Stomach smooth muscle (tissue), 2 donors: ENCODE measurements at regions not wholly inside any gene's neighbourhood (a gene's known extent, or its start where the extent isn't known, plus 50 kb on each side); places are given as distances from the start of the nearest gene placed in this dataset.

ENCODE experiments used
- H3K27ac ChIP-seq: one replicate; pipeline ENCODE4 v1.7.0; 2013; ENCODE audit warnings: mild to moderate bottlenecking, low read length, inconsistent platforms
- H3K27me3 ChIP-seq, 2 donors: one replicate each; pipeline ENCODE4 v1.7.0; 2013; ENCODE audit warnings: low read length in 2 of 2; ENCODE audit not compliant: insufficient read depth in 2 of 2, control insufficient read depth in 1 of 2
- H3K36me3 ChIP-seq, 2 donors: one replicate each; pipeline ENCODE4 v1.7.0; 2013; ENCODE audit warnings: low read length in 2 of 2; ENCODE audit not compliant: control insufficient read depth in 2 of 2, insufficient read depth in 2 of 2
- H3K4me1 ChIP-seq: one replicate; pipeline ENCODE4 v1.7.0; 2013; ENCODE audit warnings: low read length; ENCODE audit not compliant: control insufficient read depth, insufficient read depth
- H3K4me3 ChIP-seq, 2 donors: one replicate each; pipeline ENCODE4 v1.7.0; 2013; ENCODE audit warnings: low read length in 2 of 2
- H3K9ac ChIP-seq, 2 donors: one replicate each; pipeline ENCODE4 v1.7.0; 2013; ENCODE audit warnings: low read length in 2 of 2, mild to moderate bottlenecking in 1 of 2
- H3K9me3 ChIP-seq, 2 donors: one replicate each; pipeline ENCODE4 v1.7.0; 2013; ENCODE audit warnings: low read length in 2 of 2; ENCODE audit not compliant: control insufficient read depth in 2 of 2
- donor health status: healthy.
- donor health status: Pancreatic carcinoma.

DNA sequence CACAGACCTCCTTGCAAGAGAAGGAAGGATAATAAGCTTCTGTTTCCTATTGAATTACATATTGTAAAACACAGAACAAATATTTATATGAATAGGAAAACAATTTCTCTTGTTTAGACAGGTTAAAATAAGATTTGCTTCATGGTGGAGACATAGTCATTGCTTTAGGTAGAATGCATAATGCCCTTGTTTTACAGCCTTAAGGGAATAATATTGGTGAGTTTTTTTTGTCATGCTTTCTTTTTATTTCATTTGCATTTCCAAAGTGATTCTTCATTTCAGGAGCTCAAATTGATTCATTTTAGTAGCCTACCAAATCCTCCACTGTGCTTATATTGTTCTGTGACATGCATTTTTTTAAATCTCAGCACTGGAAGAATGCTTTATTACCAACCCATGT lies 690.7 kb downstream of the OLFM4 start:
- H3K4me3 ChIP-seq: no peak overlapping the region
- no peaks in the 10 kb centered on the region for H3K9me3 ChIP-seq
- H3K27me3 ChIP-seq: no peaks in the 10 kb centered on the region
- H3K4me1 ChIP-seq: no peaks in the 10 kb centered on the region
- H3K27ac ChIP-seq: no peak overlapping the region
- H3K36me3 ChIP-seq: no peaks in the 10 kb centered on the region
- H3K9ac ChIP-seq: no peak overlapping the region

- Histone ChIP-seq H3K9me3 (no peaks in the 10 kb centered on the region), H3K27ac (no peak overlapping the region), H3K9ac (no peak overlapping the region), H3K27me3 (no peaks in the 10 kb centered on the region), H3K4me1 (no peaks in the 10 kb centered on the region), H3K36me3 (no peaks in the 10 kb centered on the region), H3K4me3 (no peak overlapping the region)
Observed at GRCh38 chr13:53732664-53733063, 704.1 kb downstream of the OLFM4 start.

- Histone ChIP-seq H3K27me3 (no peaks in the 10 kb centered on the region), H3K36me3 (no peaks in the 10 kb centered on the region), H3K4me3 (no peak overlapping the region), H3K9me3 (no peaks in the 10 kb centered on the region), H3K27ac (no peak overlapping the region), H3K9ac (no peak overlapping the region), H3K4me1 (no peaks in the 10 kb centered on the region)
Observed at GRCh38 chr13:53743906-53744305, 715.3 kb downstream of the OLFM4 start.

GRCh38 chr13:53747825-53748224 lies 719.2 kb downstream of the OLFM4 start:
- Histone ChIP-seq H3K9me3 (no peaks in the 10 kb centered on the region), H3K4me1 (no peaks in the 10 kb centered on the region), H3K27me3 (no peaks in the 10 kb centered on the region), H3K9ac (no peak overlapping the region), H3K4me3 (no peak overlapping the region), H3K36me3 (no peaks in the 10 kb centered on the region), H3K27ac (no peak overlapping the region)

DNA sequence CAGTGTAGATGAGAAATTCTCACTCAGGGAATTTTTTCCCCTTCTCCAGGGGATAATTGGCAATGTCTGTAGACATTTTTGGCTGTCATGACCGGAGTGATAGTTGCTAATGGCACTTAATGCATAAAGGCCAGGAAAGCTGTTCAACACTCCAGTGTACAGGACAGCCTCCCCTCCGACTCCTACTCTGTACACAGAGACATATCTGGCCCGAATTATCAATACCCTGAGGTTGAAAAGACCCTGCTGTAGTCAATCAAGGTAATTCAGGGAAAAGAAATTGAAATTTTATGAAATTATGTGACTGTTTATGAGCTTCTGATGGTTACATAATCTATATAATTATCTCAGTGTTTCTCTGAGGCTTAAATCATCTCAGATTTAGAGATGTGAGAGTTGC lies 720.7 kb downstream of the OLFM4 start:
- H3K9ac ChIP-seq: no peak overlapping the region
- no peak overlapping the region for H3K4me3 ChIP-seq

GRCh38 chr13:53759016-53759415 lies 730.4 kb downstream of the OLFM4 start:
- no peaks in the 10 kb centered on the region for H3K4me1 ChIP-seq
- no peaks in the 10 kb centered on the region for H3K36me3 ChIP-seq
- H3K27ac ChIP-seq: no peak overlapping the region
- no peak overlapping the region for H3K4me3 ChIP-seq
- no peaks in the 10 kb centered on the region for H3K27me3 ChIP-seq
- peaks cover 0 to 2% of the 10 kb centered on the region in 2 donors for H3K9me3 ChIP-seq
- H3K9ac ChIP-seq: no peak overlapping the region

More for the DNA sequence above, 720.7 kb downstream of the OLFM4 start:
- H3K27ac ChIP-seq: no peak overlapping the region
- no peaks in the 10 kb centered on the region for H3K27me3 ChIP-seq
- no peaks in the 10 kb centered on the region for H3K4me1 ChIP-seq
- H3K36me3 ChIP-seq: no peaks in the 10 kb centered on the region
- no peaks in the 10 kb centered on the region for H3K9me3 ChIP-seq

DNA sequence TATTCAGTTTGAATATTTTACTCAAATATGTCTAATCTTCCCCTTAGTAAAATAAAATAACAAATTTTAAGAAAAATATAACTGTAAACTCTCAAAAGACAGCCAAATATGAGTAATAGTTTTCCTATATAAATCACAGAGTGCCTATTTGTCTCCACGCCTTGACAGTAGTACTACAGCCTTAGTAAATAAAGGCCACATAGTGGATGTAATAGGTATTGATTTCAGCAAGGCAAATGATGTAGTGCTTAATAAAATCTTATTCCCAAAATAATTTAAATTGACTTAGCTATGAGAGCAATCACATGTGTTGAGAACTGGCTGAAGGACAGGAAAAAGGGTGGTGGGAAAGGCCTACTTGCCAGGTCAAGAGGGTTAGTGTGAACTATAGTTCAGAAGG lies 747.2 kb downstream of the OLFM4 start:
- H3K4me3 ChIP-seq: no peak overlapping the region

DNA sequence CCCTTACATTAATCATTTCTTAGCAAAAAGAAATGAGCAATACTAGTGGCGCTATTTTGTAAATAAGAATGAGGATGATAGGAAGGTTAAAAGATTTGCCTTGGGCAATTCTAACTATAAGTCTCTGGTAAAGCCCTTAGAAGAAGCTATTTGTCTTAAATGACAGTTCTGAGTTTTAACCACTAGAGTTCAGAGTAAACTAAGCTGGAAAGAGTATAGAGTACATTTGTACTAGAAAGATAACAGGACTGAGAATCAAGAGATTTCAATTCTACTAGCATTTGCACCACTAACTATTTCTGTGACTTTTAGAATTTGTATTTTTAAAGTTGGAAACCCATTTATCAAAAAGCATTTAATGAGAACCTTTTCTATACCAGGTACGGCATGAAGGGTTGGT lies 750.3 kb downstream of the OLFM4 start:
- Histone ChIP-seq H3K36me3 (no peaks in the 10 kb centered on the region), H3K27ac (no peak overlapping the region), H3K9ac (no peak overlapping the region), H3K9me3 (no peaks in the 10 kb centered on the region), H3K4me1 (no peaks in the 10 kb centered on the region), H3K4me3 (no peak overlapping the region), H3K27me3 (no peaks in the 10 kb centered on the region)

More for the DNA sequence above, 747.2 kb downstream of the OLFM4 start:
- Histone ChIP-seq H3K9me3 (no peaks in the 10 kb centered on the region), H3K9ac (no peak overlapping the region), H3K27ac (no peak overlapping the region), H3K27me3 (no peaks in the 10 kb centered on the region), H3K36me3 (no peaks in the 10 kb centered on the region), H3K4me1 (no peaks in the 10 kb centered on the region)

GRCh38 chr13:53781941-53782340 lies 753.3 kb downstream of the OLFM4 start:
- Histone ChIP-seq H3K4me3 (no peak overlapping the region), H3K36me3 (no peaks in the 10 kb centered on the region), H3K4me1 (no peaks in the 10 kb centered on the region), H3K9me3 (no peaks in the 10 kb centered on the region), H3K27me3 (no peaks in the 10 kb centered on the region), H3K9ac (no peak overlapping the region), H3K27ac (no peak overlapping the region)

DNA sequence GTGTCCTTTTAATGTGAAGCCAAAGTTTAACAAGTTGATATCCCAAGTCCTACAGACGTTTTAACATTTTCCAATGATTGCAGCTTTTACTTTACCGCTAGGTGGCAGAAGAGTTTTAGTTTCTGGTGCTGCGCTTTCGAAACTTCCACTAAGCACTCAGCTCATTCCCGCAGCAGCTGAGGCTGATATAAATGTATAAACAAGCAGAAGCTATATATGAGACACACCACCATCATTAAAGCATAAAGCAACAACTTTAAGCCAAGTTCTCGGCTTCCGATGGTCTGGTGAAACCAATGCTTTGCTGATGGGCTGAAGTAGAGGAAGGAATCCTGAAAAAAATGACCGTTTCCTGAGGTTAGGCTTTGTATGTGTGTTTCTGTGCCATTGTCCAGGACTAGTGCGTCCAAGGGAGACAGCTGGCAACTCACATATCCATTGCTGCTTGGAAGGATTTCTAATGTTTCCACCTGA lies 753.9 kb downstream of the OLFM4 start:
- Histone ChIP-seq H3K27ac (no peak overlapping the region), H3K27me3 (no peaks in the 10 kb centered on the region), H3K4me1 (no peaks in the 10 kb centered on the region), H3K4me3 (peak overlapping the region; percentile 69 to 71), H3K9ac (peak overlapping the region in 1 of 2 donors; percentile 21), H3K36me3 (no peaks in the 10 kb centered on the region), H3K9me3 (no peaks in the 10 kb centered on the region)

GRCh38 chr13:53783471-53783870 lies 754.9 kb downstream of the OLFM4 start:
- H3K36me3 ChIP-seq: no peaks in the 10 kb centered on the region
- no peak overlapping the region for H3K27ac ChIP-seq
- no peaks in the 10 kb centered on the region for H3K27me3 ChIP-seq
- no peak overlapping the region for H3K4me3 ChIP-seq
- H3K4me1 ChIP-seq: no peaks in the 10 kb centered on the region
- no peak overlapping the region for H3K9ac ChIP-seq
- H3K9me3 ChIP-seq: no peaks in the 10 kb centered on the region
